GM18505 (cell line): ENCODE measurements at regions not wholly inside any gene's neighbourhood (a gene's known extent, or its start where the extent isn't known, plus 50 kb on each side); places are given as distances from the start of the nearest gene placed in this dataset.

ENCODE experiments used
- ATAC-seq: cut with Tn5 transposase; IDR thresholded peaks from one replicate; pipeline ENCODE4 v1.9.1; 2021; ENCODE audit not compliant: unreplicated experiment
- POLR2A ChIP-seq: IDR thresholded peaks from 4 replicates; pipeline ENCODE4 v1.6.1; 2011; ENCODE audit warnings: borderline replicate concordance; ENCODE audit not compliant: insufficient read depth, insufficient read length; ENCODE audit errors: extremely low read depth

DNA sequence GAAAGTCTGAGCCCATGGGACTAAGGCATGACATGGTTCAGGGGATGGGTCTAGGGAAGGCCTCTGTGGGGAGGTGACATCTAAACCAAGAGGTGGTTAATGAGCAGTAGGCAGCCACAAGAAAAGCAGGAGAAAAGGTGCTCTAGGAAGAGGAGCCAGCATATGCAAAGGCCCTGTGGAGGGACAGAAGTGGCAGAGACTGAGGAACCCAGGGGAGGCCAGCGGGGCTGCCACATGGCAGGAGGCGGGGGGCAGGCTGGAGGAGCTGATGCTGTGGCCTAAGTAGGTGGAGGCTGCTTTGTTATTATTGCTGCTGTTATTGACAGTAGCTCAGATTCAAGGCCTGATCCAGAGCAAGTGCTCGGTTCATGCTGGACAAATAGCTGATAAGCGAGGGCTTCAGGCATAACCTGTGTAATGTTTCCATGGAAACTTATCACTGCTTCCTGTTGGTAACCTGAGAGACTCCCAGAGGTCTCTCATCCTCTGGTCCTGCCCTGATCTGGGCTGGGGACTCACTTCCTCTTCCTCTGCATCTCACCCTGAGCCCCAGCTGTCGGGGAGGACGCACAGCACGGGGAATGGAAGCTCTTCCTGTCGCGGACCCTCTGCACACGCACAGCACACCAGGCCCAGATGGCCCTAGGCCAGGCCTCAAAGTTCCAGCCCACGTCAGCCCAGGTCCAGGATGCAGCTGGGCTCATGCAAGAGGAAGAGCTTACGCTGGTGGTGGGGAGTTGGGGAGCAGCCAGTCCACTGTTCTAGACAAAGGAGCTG lies 75.2 kb upstream of the TP53I11 start:
- ATAC-seq, result peak; percentile 75
- TF ChIP-seq POLR2A, result no peak

DNA sequence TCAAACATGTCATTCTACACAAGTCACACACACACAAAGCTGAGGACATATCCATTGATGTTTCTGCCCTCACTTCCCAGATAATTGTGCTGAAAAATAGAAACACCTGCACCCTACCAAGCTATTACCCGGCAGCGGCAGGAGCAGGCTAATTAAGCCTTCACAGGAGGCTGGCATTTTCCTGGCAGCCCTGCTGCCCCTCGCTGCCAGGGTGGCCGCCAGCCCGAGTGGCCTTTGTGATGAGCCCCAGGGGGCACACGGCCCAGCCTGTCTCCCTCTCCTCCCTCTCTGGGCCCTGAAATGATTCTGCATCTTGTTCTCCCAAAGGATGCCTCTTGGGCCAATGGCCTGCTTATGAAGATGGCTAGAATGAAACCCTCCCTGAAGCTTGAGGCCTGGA lies 76.2 kb upstream of the TP53I11 start:
- no peak for ATAC-seq
- no peak for TF ChIP-seq POLR2A

GRCh38 chr11:45027312-45027711 lies 76.6 kb upstream of the TP53I11 start:
- no peak for ATAC-seq
- no peak for TF ChIP-seq POLR2A

GRCh38 chr11:45028911-45029682 lies 78.4 kb upstream of the TP53I11 start:
- no peak for ATAC-seq
- TF ChIP-seq POLR2A, result no peak

DNA sequence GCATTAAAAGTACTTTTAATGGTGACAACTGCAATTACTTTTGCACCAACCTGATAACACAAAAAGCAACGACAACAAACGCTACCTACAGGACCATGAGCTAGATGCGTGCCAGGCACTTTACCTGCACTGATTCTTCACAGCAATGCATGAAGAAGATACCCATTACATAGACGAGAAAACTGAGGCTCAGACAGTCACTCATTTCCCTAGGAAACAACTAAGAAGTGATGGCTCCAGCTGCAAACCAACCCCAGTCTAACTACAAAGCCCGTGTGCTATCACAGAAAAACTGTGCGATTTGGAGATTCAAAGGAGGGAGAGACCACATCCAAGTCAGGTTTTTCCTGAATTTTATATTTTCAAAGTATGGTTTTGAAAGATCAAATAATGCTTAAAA lies 80.1 kb upstream of the TP53I11 start:
- ATAC-seq, result no peak
- TF ChIP-seq POLR2A, result no peak

DNA sequence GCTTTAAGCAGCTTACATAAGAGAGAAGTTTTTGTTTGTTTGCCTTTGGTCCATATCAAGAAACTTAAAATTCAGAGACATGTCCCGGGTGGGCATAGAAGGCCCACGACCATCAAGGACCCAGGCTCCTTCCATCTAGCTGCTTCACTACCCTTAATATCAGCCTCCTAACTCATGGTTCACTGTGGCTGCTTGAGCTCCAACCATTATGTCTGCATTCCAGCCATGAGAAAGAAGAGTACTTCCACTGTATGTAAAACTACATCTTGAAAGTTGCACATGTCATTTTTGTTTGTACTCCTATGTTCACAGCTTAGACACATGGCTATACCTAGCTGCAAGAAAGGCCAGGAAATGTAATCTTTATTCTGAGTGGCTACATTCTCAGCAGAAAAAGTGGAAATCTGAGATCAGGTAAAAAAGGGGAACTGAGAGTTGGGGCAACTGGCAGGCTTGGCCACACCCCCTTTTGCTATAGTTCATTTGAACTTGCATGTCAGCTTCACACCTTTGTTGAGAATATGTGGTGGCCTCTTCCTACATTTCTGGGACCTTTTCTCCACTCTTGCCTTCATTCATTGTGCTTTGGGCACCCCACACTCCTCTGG lies 81.3 kb upstream of the TP53I11 start:
- ATAC-seq, result peak; percentile 84
- TF ChIP-seq POLR2A, result no peak

- ATAC-seq, result no peak
- TF ChIP-seq POLR2A, result no peak
These were observed 84.7 kb upstream of the TP53I11 start for GRCh38 chr11:45035413-45035812.

- ATAC-seq, result no peak
These were observed 85.3 kb upstream of the TP53I11 start for GRCh38 chr11:45036010-45036409.

GRCh38 chr11:45036733-45037132 lies 86.0 kb upstream of the TP53I11 start:
- ATAC-seq, result no peak
- TF ChIP-seq POLR2A, result no peak

More at GRCh38 chr11:45036010-45036409, 85.3 kb upstream of the TP53I11 start:
- no peak for TF ChIP-seq POLR2A

- TF ChIP-seq POLR2A, result no peak
- no peak for ATAC-seq
These were observed 86.8 kb upstream of the TP53I11 start for GRCh38 chr11:45037434-45038005.

DNA sequence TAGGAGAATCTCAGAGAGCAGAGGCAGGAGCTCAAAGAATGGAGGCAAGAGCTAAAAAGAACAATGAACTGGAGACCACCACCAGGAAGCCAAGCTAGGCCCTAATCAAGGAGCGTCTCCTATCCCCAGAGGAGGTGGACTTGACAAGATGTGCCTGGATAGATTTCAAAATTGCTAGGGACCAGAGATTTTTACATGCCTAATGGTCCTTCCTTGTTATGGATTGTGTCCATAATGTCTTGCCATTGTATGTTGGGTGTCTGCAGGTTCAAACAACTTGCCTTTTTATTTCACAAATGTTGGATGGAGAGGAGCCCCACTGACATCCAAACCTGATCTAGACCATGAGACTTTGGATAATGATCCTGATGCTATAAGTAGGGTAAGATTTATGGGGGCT lies 88.2 kb upstream of the TP53I11 start:
- ATAC-seq, result no peak
- TF ChIP-seq POLR2A, result no peak

- ATAC-seq, result no peak
- TF ChIP-seq POLR2A, result no peak
These were observed 90.9 kb upstream of the TP53I11 start for GRCh38 chr11:45041596-45041995.

DNA sequence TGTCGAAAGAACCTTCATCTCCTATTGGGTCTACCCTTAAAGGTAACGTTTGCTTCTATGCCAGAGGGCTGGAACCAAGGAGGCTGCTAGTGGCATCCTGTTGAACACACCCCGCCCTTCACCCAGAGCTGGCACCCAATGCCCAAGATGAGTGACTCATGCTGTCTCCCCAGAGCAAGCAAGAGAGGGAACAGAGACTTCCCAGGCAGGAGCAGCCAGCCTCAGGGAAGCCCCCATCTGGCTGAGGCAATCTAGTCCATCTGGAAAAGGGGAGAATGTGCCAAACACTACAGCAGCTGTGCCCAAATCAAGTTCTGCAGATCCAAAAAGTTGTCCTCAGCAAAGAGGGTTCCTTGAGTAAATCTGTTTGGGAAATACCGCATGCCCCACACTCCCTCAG lies 91.9 kb upstream of the TP53I11 start:
- ATAC-seq, result no peak
- no peak for TF ChIP-seq POLR2A
